Pons (tissue), 1 donor: ENCODE measurements at regions not wholly inside any gene's neighbourhood (a gene's known extent, or its start where the extent isn't known, plus 50 kb on each side); places are given as distances from the start of the nearest gene placed in this dataset.
"Not testable (repeated sequence)": the region's sequence is repeated elsewhere in the genome, so short reads cannot be mapped to it uniquely, and the experiment has no call there.

Experiments used
- DNase-seq: peaks from one replicate; pipeline ENCODE4 v3.0.0-alpha.2; 2016; ENCODE audit warnings: low spot score

GRCh38 chr4:59724286-59724685, 1475.8 kb upstream of the ADGRL3 start:
- not testable (repeated sequence) for DNase-seq

DNA sequence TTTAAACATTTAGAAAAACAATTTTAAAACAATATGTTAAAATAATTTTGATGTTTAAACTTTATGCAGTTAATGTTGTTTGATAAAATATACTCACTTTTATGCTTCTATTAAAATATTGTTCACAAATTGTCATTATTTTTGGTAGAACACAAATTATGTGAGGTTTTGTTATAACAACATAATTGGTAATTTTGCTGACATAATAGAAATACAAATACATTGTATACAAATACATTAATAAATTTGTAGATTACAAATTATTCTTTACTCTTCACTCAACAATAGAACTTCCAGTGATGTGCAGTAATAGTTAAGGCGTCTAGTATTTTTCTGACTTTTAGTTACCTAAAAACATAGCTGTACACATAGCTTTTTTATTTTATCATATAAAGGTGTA, 1472.4 kb upstream of the ADGRL3 start:
- no peak for DNase-seq

DNA sequence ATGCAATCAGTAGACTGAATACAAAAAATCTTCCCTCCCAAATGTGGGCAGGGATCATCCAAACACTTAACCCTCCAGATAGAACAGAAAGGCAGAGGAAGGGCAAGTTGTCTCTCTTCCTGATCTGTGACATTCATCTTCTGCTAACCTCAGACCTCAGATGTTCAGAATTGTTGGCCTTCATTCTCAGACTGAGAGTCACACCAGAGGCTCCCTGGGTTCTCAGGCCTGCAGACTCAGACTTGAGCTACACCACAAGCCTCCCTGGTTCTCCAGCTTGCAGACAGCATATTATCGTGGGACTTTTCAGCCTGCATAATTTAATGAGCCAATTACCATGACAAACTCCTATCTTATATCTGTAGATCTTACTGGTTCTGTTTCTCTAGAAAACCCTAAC, 1471.6 kb upstream of the ADGRL3 start:
- DNase-seq, result no peak

DNA sequence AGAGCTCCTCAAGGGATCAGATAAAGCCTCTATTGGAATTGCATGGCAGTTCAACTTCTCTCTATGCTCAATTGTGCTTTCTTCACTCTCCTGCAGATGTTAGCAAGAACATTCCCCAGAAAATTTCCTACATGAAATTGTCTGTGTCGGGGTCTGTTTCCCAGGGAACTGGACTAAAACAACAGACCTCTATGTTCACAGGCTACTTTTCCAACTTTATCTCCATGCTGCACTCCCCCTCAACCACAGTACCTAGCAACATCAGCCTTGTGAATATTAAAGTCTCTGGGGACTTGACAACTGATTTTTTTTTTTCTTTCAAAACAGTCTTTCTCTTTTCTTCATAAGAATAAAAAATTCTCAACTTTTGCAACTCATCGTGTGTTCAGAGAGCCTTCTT, 1470.8 kb upstream of the ADGRL3 start:
- no peak for DNase-seq

- DNase-seq, result no peak
Observed at GRCh38 chr4:59748433-59748832, 1451.7 kb upstream of the ADGRL3 start.

GRCh38 chr4:59759082-59759825, 1440.9 kb upstream of the ADGRL3 start:
- no peak for DNase-seq

DNA sequence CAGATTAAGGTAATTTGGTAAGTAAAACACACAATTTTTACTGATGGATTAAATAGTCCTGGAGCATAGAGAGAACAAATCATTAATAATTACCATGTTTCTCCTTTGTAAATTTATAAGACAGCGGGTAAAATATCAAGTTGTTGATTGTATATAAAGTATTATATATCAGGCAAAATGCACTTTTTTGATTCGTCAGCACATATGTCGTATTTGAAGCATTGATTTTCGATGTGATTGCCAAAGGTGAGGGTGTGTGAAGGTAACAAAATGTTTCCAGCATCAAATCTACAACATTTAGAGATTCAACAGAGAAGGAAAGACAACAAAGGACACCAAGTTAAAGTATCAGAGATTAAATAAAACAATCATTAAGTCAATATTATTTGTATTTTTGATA, 1437.8 kb upstream of the ADGRL3 start:
- DNase-seq, result no peak

DNA sequence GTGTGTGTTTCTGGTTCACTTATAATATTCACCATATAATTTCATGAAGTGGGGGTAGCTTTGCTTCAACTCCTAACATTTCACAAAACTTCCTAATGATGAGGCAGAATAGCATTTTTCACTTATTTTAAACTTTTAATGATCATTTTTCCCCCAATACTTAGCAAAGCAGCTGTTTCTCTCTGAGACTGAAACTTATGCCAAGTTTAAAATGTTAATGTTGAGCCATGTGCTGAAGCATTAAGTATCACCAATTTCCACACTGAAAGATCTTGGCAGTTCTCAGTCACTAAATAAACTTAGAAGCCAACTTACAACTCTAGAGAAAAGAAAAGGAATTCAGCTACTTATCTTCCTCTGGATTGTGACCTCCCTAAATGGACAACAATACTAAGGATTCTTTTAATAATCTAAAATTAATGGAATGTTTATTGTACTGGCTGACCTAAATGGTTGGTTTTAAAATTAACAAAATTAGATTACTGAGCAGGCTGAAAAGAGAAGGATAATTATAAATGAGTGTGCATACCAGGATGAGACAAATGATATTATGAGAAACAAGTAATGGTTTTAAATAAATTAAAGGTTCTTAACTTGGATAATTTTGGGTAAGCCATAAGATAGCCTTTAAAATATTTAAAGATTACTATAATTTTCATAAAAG, 1429.4 kb upstream of the ADGRL3 start:
- no peak for DNase-seq

DNA sequence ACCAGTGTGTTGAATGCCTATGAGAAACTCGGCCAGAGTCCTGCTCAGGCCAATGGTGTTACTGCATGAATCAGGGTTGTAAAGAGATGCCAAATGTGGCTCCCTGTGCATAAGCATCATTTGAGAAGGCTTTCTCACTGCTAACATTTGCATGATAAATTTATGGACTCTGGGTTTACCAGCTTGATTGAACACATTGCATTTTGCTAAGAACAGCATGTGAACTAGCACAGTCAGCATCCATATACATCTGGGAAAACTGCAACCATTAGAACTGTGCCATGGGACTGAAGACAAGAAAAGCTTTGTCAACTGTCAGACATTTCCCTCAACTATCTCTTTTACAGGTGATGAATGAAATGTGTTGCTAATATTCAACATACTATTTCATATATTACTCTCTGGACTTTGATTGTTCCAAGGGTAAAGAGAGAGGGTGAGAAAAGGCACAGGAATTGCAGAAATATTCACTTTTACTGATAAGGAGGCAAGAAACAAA, 1427.4 kb upstream of the ADGRL3 start:
- DNase-seq, result no peak

GRCh38 chr4:59780271-59780670, 1419.9 kb upstream of the ADGRL3 start:
- DNase-seq, result not testable (repeated sequence)

DNA sequence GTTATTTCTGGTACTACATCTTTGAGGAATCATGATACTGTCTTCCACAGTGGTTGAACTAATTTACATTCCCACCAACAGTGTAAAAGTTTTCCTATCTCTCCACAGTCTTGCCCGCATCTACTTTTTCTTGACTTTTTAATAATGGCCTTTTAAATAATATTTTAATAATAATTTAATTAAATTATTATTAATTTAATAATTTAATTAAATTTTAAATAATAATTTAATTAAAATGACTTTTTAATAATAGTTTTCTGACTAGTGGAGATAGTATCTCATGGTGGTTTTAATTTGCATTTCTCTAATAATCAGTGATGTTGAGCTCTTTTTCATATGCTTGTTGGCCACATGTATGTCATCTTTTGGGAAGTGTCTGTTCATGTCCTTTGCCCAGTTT, 1395.0 kb upstream of the ADGRL3 start:
- DNase-seq, result no peak

DNA sequence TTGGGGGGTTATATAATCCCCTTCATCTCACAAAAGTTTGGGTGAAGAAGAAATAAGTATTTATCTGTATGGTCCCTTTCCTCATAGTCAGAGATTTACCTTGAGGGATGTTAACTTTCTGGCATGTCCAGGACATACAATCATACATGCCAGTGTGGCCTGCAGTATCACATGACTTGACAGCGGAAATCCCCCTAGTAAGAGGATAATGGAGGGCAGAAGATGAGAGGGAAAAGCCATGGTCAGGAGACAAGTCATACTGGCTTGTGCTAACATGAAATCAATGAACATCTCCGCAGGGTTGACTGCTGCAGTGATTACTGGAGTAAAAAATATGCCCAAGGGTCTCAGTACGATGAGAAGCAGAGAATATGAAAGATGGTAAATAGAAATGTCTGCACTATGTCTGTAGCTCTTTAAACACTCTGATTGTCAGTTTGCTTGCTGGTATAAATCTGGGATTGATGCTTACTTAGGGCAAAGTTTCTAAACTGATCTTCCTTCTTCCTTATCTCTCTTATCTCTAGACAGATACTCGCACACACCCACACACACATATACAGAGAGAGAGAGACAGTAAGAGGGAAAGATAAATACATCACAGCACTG, 1385.6 kb upstream of the ADGRL3 start:
- DNase-seq, result no peak

DNA sequence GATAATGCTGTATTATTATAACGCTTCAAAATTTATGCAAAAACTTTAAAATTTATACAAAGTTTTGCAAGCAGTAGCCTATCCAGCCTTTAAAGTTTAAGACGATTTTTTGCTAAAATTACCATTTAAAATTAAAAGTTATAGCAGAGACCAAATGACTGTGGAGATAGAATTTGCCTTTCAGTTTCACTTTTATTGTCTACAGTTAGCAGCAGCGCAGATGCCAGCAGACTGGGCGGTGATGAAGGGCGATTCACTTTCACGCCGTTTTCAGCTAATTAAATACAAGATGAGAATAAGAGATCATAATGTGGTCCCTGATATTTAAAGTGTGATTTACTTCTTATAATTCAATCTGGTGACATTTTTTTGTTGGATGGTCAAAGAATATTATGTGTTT, 1381.5 kb upstream of the ADGRL3 start:
- peak; percentile 64 for DNase-seq

DNA sequence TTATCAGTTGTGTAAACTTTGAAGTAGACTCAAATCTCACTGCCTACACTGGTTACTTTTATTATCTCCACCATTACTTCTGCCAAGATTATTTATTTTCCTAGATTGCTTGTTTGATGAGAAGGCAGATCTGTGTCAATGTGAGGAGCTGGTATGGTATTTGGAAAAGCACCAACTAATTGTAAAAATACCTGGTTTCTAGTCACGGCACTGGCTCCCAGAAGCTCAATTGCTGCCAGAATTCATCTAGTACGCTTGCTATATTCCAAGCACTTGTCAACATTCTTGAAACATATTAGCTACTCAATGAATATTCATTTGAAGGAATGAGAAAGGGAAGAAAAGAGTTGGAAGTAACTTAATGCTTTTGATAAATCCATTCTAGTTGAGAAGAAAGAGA, 1376.8 kb upstream of the ADGRL3 start:
- no peak for DNase-seq

DNA sequence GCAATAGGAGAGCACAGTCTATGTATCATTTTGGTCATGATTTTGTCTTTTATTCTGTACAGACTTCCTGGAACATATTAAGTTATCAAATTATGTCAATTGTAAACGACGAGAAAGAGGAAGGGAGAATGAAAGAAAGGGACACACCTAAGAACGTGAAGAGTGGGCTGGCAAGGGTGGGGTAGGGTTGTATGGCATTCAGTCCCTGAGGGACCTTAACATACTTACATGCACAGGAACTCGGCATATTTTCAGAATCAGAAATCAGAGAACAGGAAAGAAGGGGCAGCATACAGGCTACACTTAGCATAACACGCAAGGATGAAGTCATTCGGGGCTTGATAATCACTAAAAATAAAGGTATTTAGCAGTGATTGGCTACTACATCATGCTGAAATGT, 1375.0 kb upstream of the ADGRL3 start:
- DNase-seq, result no peak

DNA sequence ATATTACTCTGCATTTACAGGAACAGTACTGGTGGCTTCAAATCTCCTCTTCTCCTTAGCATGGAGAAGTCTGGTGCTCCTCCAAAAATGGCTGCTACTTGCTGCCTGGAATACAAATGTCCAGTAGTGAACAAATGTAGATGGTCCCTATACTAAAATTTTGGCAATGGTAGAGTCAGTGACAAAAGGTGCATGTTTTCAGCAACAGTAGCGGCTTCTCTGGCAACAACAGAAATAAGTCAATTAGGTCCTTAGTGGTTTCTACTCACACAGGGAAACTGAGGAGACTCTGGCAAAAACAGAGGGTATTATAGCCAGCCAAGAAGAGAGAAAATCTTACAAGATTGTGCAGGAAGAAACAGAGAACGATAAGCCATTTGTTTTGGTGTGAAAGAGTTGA, 1368.4 kb upstream of the ADGRL3 start:
- no peak for DNase-seq

DNA sequence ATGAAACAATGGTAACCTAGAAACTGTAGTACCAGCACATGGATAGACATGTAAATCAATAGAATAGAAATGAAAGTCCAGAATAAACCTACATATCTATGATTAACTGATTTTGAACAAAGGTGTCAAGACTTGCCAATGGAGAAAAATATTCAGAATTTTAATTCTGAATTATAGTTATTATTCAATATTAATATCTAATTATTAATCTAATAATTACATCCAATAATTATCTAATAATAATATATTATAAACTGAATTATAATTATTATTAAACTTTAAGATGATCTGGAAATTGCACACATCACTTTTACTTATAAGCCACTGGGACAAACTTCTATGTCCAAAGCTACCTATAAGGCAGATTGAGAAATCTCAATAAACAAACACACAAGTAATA, 1365.2 kb upstream of the ADGRL3 start:
- no peak for DNase-seq

- DNase-seq, result no peak
Observed at GRCh38 chr4:59837751-59838150, 1362.4 kb upstream of the ADGRL3 start.

DNA sequence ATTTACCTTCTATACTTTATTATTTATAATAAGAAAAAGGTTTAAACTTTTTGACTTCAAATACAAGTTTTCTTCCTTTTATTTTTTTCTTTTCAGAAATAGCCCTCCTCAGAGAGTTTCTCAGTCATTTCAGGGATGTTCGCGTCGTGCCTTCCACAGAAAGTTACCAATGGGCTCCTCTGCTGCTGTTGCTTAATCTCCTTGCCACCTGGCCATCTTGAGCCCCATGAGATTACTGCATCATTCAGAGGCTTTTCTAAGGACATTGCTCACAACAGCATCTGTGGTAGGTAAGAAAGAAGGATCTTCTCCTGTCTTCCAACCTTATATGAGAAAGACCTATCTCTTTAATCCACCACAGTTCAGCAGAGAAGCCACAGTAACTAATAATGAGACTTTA, 1361.9 kb upstream of the ADGRL3 start:
- no peak for DNase-seq

DNA sequence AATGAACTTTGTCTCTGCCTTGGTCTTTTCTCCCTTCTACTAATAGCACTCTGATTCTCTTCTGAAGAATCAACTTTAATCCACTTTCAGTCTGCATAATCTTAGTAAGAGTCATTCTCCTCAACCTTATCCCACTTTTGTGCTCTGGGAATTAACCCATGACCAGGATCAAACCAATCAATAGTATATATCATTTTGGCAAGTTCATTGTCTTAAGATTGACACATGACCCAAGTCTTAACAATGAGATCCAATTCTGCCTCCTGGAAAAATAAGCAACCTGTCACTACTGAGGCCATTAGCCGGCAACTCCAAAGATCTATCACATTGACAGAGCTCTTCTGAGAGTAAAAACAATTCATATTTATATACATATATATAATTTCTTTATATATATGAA, 1358.4 kb upstream of the ADGRL3 start:
- no peak for DNase-seq

- DNase-seq, result no peak
Observed at GRCh38 chr4:59848457-59848856, 1351.7 kb upstream of the ADGRL3 start.

DNA sequence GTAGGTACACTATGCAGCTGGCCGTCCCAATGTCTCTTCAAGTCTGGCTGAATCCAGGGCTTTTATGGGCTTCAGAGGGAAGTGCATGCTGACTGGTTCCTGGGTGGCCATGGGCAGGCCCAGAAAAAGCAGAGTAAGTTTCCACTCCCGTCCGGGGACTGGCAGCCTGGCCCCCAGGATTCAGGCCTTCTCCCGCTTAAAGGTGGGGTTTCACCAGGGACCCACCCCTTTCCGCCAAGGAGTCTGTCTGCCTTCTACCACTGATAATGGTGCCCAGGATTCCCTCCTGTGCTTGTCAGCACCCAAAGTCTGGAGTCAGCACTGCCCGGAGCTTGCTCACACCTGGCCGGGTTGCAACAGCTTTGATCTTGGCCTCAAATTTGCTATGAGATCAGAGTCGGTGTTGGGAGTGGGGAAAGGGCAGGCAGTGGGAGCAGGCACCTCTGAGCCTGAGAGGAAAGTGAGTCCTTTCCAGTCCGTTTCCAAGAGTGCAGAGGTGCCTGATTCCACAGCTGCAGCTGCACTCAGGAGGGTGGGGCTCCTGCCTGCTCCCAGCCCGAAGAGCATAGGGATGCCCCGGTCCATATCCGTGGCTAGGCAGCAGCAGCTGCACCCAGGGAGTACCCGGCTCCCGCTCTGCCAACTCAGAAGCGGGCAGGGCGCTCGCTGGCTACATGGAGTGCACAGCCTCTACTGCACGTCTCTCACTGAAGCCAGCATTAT, 1344.3 kb upstream of the ADGRL3 start:
- DNase-seq, result no peak

- no peak for DNase-seq
Observed at GRCh38 chr4:59869056-59869455, 1331.1 kb upstream of the ADGRL3 start.
